HG03575 (cell line): ENCODE measurements at regions not wholly inside any gene's neighbourhood (a gene's known extent, or its start where the extent isn't known, plus 50 kb on each side); places are given as distances from the start of the nearest gene placed in this dataset.
"Not testable (repeated sequence)": the region's sequence is repeated elsewhere in the genome, so short reads cannot be mapped to it uniquely, and the experiment has no call there.

ENCODE experiments used
- ATAC-seq: cut with Tn5 transposase; IDR thresholded peaks from one replicate; pipeline ENCODE4 v1.9.1; 2021; ENCODE audit not compliant: unreplicated experiment, insufficient number of reproducible peaks, low FRiP score; ENCODE audit errors: extremely low read depth

DNA sequence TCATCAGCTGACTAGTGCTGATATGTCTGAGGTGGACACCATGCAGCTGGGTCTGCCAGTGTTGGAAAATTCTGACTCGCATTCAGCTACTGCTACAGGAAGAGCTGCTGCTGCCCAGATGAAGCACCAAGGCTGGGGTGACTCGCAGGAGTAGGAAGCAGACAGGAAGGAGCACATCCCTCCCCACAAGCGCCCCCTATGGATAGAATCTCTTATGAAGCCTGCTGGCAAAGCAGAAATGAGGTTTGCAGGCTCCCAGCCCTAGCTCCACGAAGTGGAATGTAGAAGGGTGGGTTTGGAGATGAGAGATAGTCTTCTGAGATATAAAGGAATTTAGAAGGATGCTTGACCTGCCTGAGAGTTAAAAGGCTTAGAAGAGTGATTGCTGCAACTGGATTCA is 443.0 kb downstream of the ACTL7B start:
- ATAC-seq, result no peak

GRCh38 chr9:108411632-108412031 is 444.2 kb downstream of the ACTL7B start:
- ATAC-seq, result no peak

DNA sequence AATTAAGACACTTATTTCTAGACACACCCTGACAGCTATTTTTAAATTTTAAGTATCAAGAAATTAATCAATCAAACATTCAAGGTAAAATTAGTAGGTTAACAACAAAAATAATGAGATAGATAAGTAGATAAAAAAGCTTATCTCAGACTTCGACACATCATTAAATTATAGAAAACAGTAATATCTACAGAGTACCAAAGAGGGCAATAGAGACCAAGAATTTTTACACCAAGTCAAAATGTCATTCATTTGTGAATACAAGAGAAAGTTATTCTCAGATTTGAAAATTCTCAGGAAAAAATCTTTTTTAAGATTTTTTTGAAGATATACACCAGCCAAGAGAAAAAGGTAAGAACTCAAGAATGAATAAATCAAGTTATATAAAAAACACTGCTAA is 445.6 kb downstream of the ACTL7B start:
- ATAC-seq, result no peak

GRCh38 chr9:108400297-108400696 is 455.5 kb downstream of the ACTL7B start:
- no peak for ATAC-seq

DNA sequence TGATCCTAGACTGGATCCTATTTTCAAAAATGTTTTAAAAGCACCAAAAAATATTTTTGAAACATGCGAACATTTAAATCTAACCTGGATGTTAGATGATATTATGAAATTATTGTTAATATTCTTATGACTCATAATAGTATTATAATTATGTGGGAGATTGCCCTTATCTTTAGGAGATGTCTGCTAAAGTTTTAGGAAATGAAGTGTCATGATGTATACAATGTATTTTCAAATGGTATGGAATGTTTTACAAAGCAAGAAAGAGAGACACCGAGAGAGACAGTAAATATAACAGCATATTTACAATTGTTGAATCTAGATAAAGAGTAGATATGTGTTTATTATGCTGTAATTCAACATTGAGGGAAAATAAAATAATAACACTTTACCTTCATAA is 455.9 kb downstream of the ACTL7B start:
- no peak for ATAC-seq

DNA sequence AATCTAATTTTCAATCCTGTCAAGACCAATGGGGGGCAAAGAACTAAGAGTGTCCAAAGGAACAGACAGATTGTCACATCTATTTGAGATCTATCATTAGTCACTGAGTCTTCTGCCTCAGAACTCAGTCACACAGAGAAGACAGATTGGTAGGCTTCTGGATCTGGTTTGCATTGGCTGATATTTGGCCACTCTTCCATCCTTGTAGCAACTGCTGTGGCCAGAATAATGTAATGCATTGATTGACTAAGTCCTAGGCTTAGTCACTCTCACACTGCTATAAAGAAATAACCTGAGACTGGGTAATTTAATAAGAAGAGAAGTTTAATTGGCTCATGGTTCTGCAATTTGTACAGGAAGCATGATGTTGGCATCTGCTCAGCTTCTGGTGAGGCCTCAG is 458.5 kb downstream of the ACTL7B start:
- no peak for ATAC-seq

- ATAC-seq, result no peak
Measured at GRCh38 chr9:108396611-108397010, 459.2 kb downstream of the ACTL7B start.

DNA sequence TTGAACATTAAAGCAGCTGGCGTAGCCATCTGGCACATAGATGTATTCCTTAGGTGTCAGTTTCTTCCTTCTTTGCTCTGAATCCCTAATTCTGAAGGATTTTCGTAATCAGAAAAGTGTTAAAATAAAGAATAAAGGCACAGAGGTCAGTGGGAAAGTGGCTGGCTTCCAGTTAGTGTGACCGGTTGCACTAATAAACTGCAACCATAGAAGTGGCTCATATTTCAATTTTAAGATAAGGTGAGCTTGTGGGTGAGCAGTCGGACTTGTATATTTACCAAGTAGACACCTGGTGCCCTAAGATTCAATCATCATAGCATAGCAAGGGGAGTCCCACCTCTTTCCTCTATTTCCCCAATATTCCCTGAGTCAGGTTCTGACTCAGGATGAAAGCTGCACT is 459.6 kb downstream of the ACTL7B start:
- ATAC-seq, result no peak

DNA sequence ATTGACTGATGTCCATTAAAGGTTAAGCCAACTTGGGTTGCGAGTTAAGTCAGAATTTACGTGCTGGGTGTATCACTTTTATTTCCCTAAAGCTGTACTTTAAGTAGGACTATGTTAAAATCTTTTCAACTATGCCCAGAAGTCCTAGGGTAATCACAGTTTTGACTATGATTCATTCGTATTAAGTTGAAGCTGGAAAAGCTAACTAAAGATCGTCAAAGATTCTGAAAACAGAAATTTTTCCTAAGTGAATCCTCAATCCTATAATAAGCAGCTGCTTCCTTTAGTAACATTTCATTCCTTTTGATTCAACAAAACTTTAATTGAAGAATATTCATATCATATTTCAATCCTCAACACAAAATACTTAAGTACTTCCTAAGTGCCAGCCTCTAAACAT is 460.4 kb downstream of the ACTL7B start:
- ATAC-seq, result no peak

- ATAC-seq, result no peak
Measured at GRCh38 chr9:108394726-108395125, 461.1 kb downstream of the ACTL7B start.

GRCh38 chr9:108393481-108394001 is 462.2 kb downstream of the ACTL7B start:
- not testable (repeated sequence) for ATAC-seq

DNA sequence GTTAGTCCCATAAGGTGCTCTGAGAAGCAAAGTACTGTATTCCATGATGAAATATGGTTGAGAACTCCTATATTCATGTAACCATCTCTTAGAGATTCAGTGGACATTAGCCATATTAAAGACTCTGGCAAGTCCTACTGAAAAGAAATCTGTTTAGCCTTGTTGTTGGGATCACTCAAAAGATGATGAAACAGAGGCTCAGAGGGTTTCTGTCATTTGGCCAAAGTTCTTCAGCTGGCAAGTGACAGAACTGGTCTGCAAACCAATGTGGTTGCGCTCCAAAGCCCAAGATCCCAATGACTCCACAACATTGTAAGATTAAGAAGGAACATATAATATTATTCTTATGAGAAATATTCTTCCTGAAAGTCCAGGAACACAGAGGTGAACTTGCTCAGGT is 462.9 kb downstream of the ACTL7B start:
- ATAC-seq, result no peak

- ATAC-seq, result no peak
Measured at GRCh38 chr9:108389056-108389455, 466.7 kb downstream of the ACTL7B start.

- ATAC-seq, result no peak
Measured at GRCh38 chr9:108386859-108387384, 468.9 kb downstream of the ACTL7B start.

GRCh38 chr9:108386032-108386431 is 469.8 kb downstream of the ACTL7B start:
- no peak for ATAC-seq

DNA sequence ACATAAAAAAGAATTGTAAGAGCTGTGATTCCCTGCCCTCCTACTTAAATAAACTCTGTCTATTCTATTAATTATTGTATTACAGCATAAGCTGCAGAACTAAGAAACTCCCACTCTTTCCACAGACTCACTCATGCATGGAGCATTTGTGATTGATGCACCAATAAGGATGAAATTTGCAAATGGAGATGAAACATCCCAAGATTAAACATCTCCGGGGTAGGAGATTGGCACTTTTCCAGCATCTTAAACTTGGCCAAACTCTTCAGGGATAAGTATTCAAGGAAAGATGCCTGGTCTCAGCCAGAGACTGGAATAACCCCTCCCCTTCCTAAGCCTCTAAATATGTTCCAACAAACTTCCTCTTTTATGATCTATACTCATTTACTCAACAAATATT is 472.0 kb downstream of the ACTL7B start:
- ATAC-seq, result no peak

- no peak for ATAC-seq
Measured at GRCh38 chr9:108382310-108382709, 473.5 kb downstream of the ACTL7B start.

- no peak for ATAC-seq
Measured at GRCh38 chr9:108377881-108378280, 477.9 kb downstream of the ACTL7B start.

DNA sequence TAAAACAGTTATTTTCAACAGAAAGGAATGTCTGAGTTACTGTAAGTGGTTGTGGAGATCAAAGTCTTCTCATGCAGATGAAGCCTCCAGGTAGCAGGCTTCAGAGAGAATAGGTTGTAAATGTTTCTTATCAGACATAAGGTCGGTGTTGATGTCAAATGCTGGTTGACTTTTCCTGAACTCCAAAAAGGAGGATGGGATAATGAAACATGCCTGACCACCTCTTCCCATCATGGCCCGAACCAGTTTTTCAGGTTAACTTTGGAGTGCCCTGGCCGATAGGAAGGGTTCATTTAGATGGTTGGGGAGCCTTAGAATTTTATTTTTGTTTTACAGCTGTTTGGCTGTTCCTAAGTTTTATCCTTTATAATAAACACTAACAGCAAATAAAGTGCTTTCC is 478.4 kb downstream of the ACTL7B start:
- ATAC-seq, result no peak

GRCh38 chr9:108376140-108376539 is 479.6 kb downstream of the ACTL7B start:
- ATAC-seq, result no peak

GRCh38 chr9:108374626-108375025 is 481.2 kb downstream of the ACTL7B start:
- ATAC-seq, result no peak
